ENCODE measurements at regions not wholly inside any gene's neighbourhood (a gene's known extent, or its start where the extent isn't known, plus 50 kb on each side); places are given as distances from the start of the nearest gene placed in this dataset.

DNA sequence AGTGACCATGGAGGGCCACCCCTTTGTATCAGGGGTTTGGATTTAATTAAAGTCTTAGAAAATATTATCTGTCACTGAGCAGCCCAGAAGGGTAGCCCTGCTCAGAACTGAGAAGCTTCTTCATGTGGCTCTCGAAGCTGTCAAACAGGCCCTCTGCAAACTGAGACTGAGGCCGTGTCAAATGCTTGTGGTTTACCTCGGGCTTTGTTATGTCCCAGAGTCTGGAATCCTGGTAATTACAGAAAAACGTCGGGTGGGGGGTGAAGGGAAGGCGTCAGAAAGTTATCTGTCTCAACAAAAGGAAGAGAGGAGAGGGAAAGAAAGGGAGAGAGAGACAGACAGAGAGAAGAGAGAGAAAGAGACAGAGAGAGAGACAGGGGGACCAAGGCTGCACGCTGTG lies 200.8 kb downstream of the BMP7 start:
- Histone ChIP-seq H3K27me3 (replicated peaks in 1 of 2; ENCODE audit: control insufficient read depth in 2 of 2, insufficient read depth in 2 of 2, low read length in 1 of 2) (peaks cover 0 to 5% of the 10 kb centered on the region in 2 experiments; a peak in 3 of 4 replicates), H3K9me3 (replicated peaks; ENCODE audit: control insufficient read depth, insufficient read depth, low read length) (no peaks in the 10 kb centered on the region), H3K9ac (ENCODE audit: control insufficient read depth, insufficient read depth, low read length) (no peak overlapping the region), H3K36me3 (ENCODE audit: control insufficient read depth in 2 of 2, insufficient read depth in 2 of 2, low read length in 1 of 2) (no peaks in the 10 kb centered on the region), H3K27ac (ENCODE audit: control insufficient read depth, insufficient read depth) (no peak overlapping the region), H3K4me2 (ENCODE audit: control insufficient read depth, insufficient read depth) (no peak overlapping the region), H4K20me1 (ENCODE audit: control insufficient read depth, insufficient read depth) (no peaks in the 10 kb centered on the region), H2AFZ (ENCODE audit: control insufficient read depth, low read depth, low read length) (no peak overlapping the region), H3K4me1 (ENCODE audit: control insufficient read depth, insufficient read depth, low read length) (no peaks in the 10 kb centered on the region), H3K4me3 (no peak overlapping the region), H3K79me2 (ENCODE audit: control insufficient read depth, insufficient read depth, low read length) (no peaks in the 10 kb centered on the region)
- in situ Hi-C loops (cut with MboI), result no loop called here
- no TSS peak for BruUV-seq (replicated peaks)
- no peak for FAIRE-seq
- WGBS (ENCODE audit: insufficient coverage, insufficient replicate concordance, low lambda C conversion rate, missing lambda C conversion rate), result 0% methylated on average over 7 of the region's 7 CpGs
- DNase-seq (ENCODE audit: low read depth, low spot score), result no peak
- RAD21 ChIA-PET (ENCODE audit: unreplicated experiment), result interaction anchor here (0.6 kb wide), 1 partner anchor 1414 kb away, joined by 3 read pairs; no protein-coding TSS in a partner anchor
- TF ChIP-seq, protein P1, sequence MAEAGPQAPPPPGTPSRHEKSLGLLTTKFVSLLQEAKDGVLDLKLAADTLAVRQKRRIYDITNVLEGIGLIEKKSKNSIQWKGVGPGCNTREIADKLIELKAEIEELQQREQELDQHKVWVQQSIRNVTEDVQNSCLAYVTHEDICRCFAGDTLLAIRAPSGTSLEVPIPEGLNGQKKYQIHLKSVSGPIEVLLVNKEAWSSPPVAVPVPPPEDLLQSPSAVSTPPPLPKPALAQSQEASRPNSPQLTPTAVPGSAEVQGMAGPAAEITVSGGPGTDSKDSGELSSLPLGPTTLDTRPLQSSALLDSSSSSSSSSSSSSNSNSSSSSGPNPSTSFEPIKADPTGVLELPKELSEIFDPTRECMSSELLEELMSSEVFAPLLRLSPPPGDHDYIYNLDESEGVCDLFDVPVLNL (IDR thresholded peaks at IDR 0.05; ENCODE audit: low read depth, low read length), result no peak
- TF ChIP-seq ZSCAN29 (IDR thresholded peaks at IDR 0.05) (no peak), SUZ12 (IDR thresholded peaks at IDR 0.05; ENCODE audit: unreplicated experiment) (no peak), ZNF622 (IDR thresholded peaks at IDR 0.05) (no peak), TCF3 (IDR thresholded peaks at IDR 0.05; ENCODE audit: borderline replicate concordance, insufficient read depth, low read depth, low read length) (no peak), IRF4 (IDR thresholded peaks at IDR 0.05; ENCODE audit: low read depth, low read length) (no peak), YY1 (IDR thresholded peaks at IDR 0.05; ENCODE audit: low read depth, low read length) (no peak), POLR2A (IDR thresholded peaks at IDR 0.05; ENCODE audit: low read depth, low read length) (no peak)
- TF ChIP-seq, protein P2, sequence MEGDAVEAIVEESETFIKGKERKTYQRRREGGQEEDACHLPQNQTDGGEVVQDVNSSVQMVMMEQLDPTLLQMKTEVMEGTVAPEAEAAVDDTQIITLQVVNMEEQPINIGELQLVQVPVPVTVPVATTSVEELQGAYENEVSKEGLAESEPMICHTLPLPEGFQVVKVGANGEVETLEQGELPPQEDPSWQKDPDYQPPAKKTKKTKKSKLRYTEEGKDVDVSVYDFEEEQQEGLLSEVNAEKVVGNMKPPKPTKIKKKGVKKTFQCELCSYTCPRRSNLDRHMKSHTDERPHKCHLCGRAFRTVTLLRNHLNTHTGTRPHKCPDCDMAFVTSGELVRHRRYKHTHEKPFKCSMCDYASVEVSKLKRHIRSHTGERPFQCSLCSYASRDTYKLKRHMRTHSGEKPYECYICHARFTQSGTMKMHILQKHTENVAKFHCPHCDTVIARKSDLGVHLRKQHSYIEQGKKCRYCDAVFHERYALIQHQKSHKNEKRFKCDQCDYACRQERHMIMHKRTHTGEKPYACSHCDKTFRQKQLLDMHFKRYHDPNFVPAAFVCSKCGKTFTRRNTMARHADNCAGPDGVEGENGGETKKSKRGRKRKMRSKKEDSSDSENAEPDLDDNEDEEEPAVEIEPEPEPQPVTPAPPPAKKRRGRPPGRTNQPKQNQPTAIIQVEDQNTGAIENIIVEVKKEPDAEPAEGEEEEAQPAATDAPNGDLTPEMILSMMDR (IDR thresholded peaks at IDR 0.05 in 2 of 3, conservative IDR thresholded peaks at IDR 0.05 in 1 of 3; ENCODE audit: control insufficient read depth in 2 of 3, extremely low read depth in 1 of 3, insufficient read depth in 1 of 3, low read depth in 3 of 3, low read length in 3 of 3), result no peak
- TF ChIP-seq, protein P3, sequence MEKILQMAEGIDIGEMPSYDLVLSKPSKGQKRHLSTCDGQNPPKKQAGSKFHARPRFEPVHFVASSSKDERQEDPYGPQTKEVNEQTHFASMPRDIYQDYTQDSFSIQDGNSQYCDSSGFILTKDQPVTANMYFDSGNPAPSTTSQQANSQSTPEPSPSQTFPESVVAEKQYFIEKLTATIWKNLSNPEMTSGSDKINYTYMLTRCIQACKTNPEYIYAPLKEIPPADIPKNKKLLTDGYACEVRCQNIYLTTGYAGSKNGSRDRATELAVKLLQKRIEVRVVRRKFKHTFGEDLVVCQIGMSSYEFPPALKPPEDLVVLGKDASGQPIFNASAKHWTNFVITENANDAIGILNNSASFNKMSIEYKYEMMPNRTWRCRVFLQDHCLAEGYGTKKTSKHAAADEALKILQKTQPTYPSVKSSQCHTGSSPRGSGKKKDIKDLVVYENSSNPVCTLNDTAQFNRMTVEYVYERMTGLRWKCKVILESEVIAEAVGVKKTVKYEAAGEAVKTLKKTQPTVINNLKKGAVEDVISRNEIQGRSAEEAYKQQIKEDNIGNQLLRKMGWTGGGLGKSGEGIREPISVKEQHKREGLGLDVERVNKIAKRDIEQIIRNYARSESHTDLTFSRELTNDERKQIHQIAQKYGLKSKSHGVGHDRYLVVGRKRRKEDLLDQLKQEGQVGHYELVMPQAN (conservative IDR thresholded peaks at IDR 0.05), result no peak
- POLR2A ChIA-PET, result no interaction called here
- intact Hi-C loops (cut with micrococcal nuclease; ENCODE audit: unreplicated experiment), result no loop called here
- no peak for ATAC-seq
- SMC1A ChIA-PET (ENCODE audit: uncharacterized antibody, unreplicated experiment), result no interaction called here
- CTCF ChIA-PET, result no interaction called here
